SK-N-SH (cell line): ENCODE measurements at regions not wholly inside any gene's neighbourhood (a gene's known extent, or its start where the extent isn't known, plus 50 kb on each side); places are given as distances from the start of the nearest gene placed in this dataset.

Source experiments
- CTCF ChIA-PET: fragments of 300-600, 350-600 bp; formaldehyde crosslinking; extraction: SDS; loops from one replicate; lab custom pipeline; 2021; lab: Yijun Ruan, JAX
- POLR2A ChIA-PET: fragments of 350-600 bp; sonication (Branson Sonifier 250); formaldehyde crosslinking; extraction: SDS; loops from one replicate; lab custom pipeline; 2020; ENCODE audit warnings: antibody characterized with exemption, inconsistent platforms; lab: Yijun Ruan, JAX
- DNase-seq: peaks from one replicate; pipeline ENCODE4 v3.0.0; 2012
- H2AFZ ChIP-seq: fragments of 200-600 bp; sonication (generic); 2 replicates; pipeline ENCODE4 v1.8.1; 2016; ENCODE audit warnings: antibody characterized with exemption, mild to moderate bottlenecking, low read depth
- H3F3A ChIP-seq: fragments of 200-600 bp; sonication (generic); replicated peaks from 2 replicates; pipeline ENCODE3; 2016; ENCODE audit warnings: antibody characterized with exemption, mild to moderate bottlenecking; ENCODE audit not compliant: insufficient read depth
- H3K27ac ChIP-seq, 2 experiments: fragments of 200-500 bp in 1 of 2; fragments of 200-600 bp in 1 of 2; sonication (Bioruptor generic) in 1 of 2; sonication (generic), shearing (Covaris generic) in 1 of 2; 2 replicates each; pipeline versions ENCODE4 v1.5.1 to v1.6.1; 2014 to 2016; ENCODE audit warnings: low read depth in 2 of 2, inconsistent platforms in 1 of 2, low read length in 1 of 2, mild to moderate bottlenecking in 1 of 2, mixed read lengths in 1 of 2
- H3K27me3 ChIP-seq: fragments of 200-600 bp; sonication (generic), shearing (Covaris generic); 2 replicates; pipeline ENCODE4 v1.6.1; 2016; ENCODE audit warnings: mixed run types; ENCODE audit not compliant: insufficient read depth
- H3K36me3 ChIP-seq, 2 experiments: fragments of 200-500 bp in 1 of 2; fragments of 200-600 bp in 1 of 2; sonication (Bioruptor generic) in 1 of 2; sonication (generic) in 1 of 2; replicated peaks in 1 of 2; 2 replicates each; pipeline versions ENCODE3 to v1.5.1; 2014 to 2016; ENCODE audit warnings: low read length in 1 of 2, mild to moderate bottlenecking in 1 of 2; ENCODE audit not compliant: insufficient read depth in 2 of 2, control insufficient read depth in 1 of 2
- H3K4me1 ChIP-seq, 2 experiments: fragments of 200-500 bp in 1 of 2; fragments of 200-600 bp in 1 of 2; sonication (Bioruptor generic) in 1 of 2; sonication (generic), shearing (Covaris generic) in 1 of 2; 2 replicates each; pipeline versions ENCODE4 v1.5.1 to v1.6.1; 2014 to 2016; ENCODE audit warnings: low read depth in 1 of 2, low read length in 1 of 2, mixed run types in 1 of 2; ENCODE audit not compliant: insufficient read depth in 2 of 2, control insufficient read depth in 1 of 2
- H3K4me2 ChIP-seq: fragments of 200-600 bp; sonication (generic), shearing (Covaris generic); 2 replicates; pipeline ENCODE4 v1.6.1; 2017; ENCODE audit warnings: mixed run types
- H3K4me3 ChIP-seq, 2 experiments: fragments of 200-500 bp in 1 of 2; fragments of 200-600 bp in 1 of 2; sonication (Bioruptor generic) in 1 of 2; sonication (generic), shearing (Covaris generic) in 1 of 2; 2 replicates each; pipeline versions ENCODE4 v1.5.1 to v1.8.1; 2014 to 2016; ENCODE audit warnings: low read depth in 2 of 2, inconsistent platforms in 1 of 2, low read length in 1 of 2, mild to moderate bottlenecking in 1 of 2, mixed read lengths in 1 of 2, moderate library complexity in 1 of 2
- H3K79me2 ChIP-seq: fragments of 200-600 bp; sonication (generic); 2 replicates; pipeline ENCODE4 v1.8.1; 2017; ENCODE audit warnings: mild to moderate bottlenecking; ENCODE audit not compliant: insufficient read depth
- H3K9ac ChIP-seq: fragments of 200-600 bp; sonication (generic); 2 replicates; pipeline ENCODE4 v1.6.1; 2017; ENCODE audit warnings: mixed run types
- H3K9me2 ChIP-seq: fragments of 200-600 bp; sonication (generic); 2 replicates; pipeline ENCODE4 v1.6.1; 2017; ENCODE audit warnings: mixed run types
- H3K9me3 ChIP-seq: fragments of 200-600 bp; sonication (generic); 2 replicates; pipeline ENCODE4 v1.6.1; 2017; ENCODE audit warnings: mixed run types, mild to moderate bottlenecking, moderate library complexity
- H4K20me1 ChIP-seq: fragments of 200-600 bp; sonication (generic); 2 replicates; pipeline ENCODE4 v1.6.1; 2017; ENCODE audit warnings: mild to moderate bottlenecking, mixed run types; ENCODE audit not compliant: insufficient read depth
- CTCF ChIP-seq: fragments of 200-600 bp; sonication (generic); IDR thresholded peaks from 2 replicates; pipeline ENCODE4 v1.6.1; 2017; ENCODE audit warnings: antibody characterized with exemption, mild to moderate bottlenecking, moderate library complexity
- EP300 ChIP-seq, 2 experiments: IDR thresholded peaks; 2 replicates each; pipeline versions ENCODE4 v1.4.0 to v1.6.1; 2012; ENCODE audit warnings: borderline replicate concordance in 1 of 2, low read depth in 1 of 2, low read length in 1 of 2
- FOSL2 ChIP-seq: IDR thresholded peaks from 2 replicates; pipeline ENCODE4 v1.4.0; 2012; ENCODE audit warnings: low read depth, mild to moderate bottlenecking, moderate library complexity, borderline replicate concordance
- GATA2 ChIP-seq: sonication (generic); formaldehyde crosslinking; IDR thresholded peaks from 2 replicates; pipeline ENCODE4 v1.5.0; 2020; ENCODE audit warnings: mild to moderate bottlenecking, missing genetic modification reagents
- IRF3 ChIP-seq: fragments of 150-350 bp; IDR thresholded peaks from 2 replicates; pipeline ENCODE4 v1.6.1; 2016; ENCODE audit warnings: mild to moderate bottlenecking, low read depth, low read length
- NRF1 ChIP-seq: IDR thresholded peaks from 2 replicates; pipeline ENCODE4 v1.6.1; 2012; ENCODE audit warnings: low read depth, mild to moderate bottlenecking, low read length
- PBX3 ChIP-seq: IDR thresholded peaks from 2 replicates; pipeline ENCODE4; 2012
- POLR2AphosphoS5 ChIP-seq: IDR thresholded peaks from 2 replicates; pipeline ENCODE4 v1.6.1; 2012; ENCODE audit warnings: low read depth, low read length
- RAD21 ChIP-seq: IDR thresholded peaks from 2 replicates; pipeline ENCODE4 v1.6.1; 2012; ENCODE audit warnings: mild to moderate bottlenecking, low read length
- RCOR1 ChIP-seq: fragments of 150-350 bp; IDR thresholded peaks from 2 replicates; pipeline ENCODE4 v1.6.1; 2017; ENCODE audit warnings: antibody characterized with exemption, low read length
- REST ChIP-seq: IDR thresholded peaks from 2 replicates; pipeline ENCODE4 v1.6.1; 2012; ENCODE audit warnings: mild to moderate bottlenecking, low read depth, low read length, moderate library complexity
- RFX5 ChIP-seq: IDR thresholded peaks from 2 replicates; pipeline ENCODE4 v1.6.1; 2012; ENCODE audit warnings: mild to moderate bottlenecking, improper control_type of control experiment, low read length
- RXRA ChIP-seq: IDR thresholded peaks from 2 replicates; pipeline ENCODE4 v1.4.0; 2012; ENCODE audit warnings: low read depth, mild to moderate bottlenecking, borderline replicate concordance
- SIN3A ChIP-seq: IDR thresholded peaks from 2 replicates; pipeline ENCODE4 v1.6.1; 2012; ENCODE audit warnings: low read depth, mild to moderate bottlenecking, low read length, moderate library complexity, borderline replicate concordance
- USF1 ChIP-seq: IDR thresholded peaks from 2 replicates; pipeline ENCODE4 v1.4.0; 2012; ENCODE audit warnings: low read depth, borderline replicate concordance
- WGBS: methylation state at CpG from one replicate; pipeline ENCODE4 v1.1.6; 2017; ENCODE audit warnings: low lambda C conversion rate; 5-methylcytosine and 5-hydroxymethylcytosine counted together

- Histone ChIP-seq H3K4me2 (no peak overlapping the region), H4K20me1 (no peaks in the 10 kb centered on the region)
- 47% methylated on average over 8 of the region's 8 CpGs for WGBS
Measured at GRCh38 chr4:25552580-25553271, 102.9 kb upstream of the SLC34A2 start.

GRCh38 chr4:25559508-25559907 is 96.1 kb upstream of the SLC34A2 start:
- DNase-seq, result no peak
- H2AFZ ChIP-seq, result no peak overlapping the region
- no peaks in the 10 kb centered on the region for H3K9me3 ChIP-seq
- no peaks in the 10 kb centered on the region; the same call in 1 of the 2 replicates for H3K27me3 ChIP-seq
- CTCF ChIA-PET, result interaction anchor here (1.9 kb wide), 1 partner anchor 208 kb away, joined by 4 read pairs; no protein-coding TSS in a partner anchor
- no peak overlapping the region for H3K4me3 ChIP-seq
- H3K9ac ChIP-seq, result no peak overlapping the region
- H3K9me2 ChIP-seq, result no peaks in the 10 kb centered on the region
- 46% methylated on average over 4 of the region's 4 CpGs for WGBS
- no peaks in the 10 kb centered on the region for H3K4me1 ChIP-seq
- H3K27ac ChIP-seq, result no peak overlapping the region
- POLR2A ChIA-PET, result no interaction called here
- H3K36me3 ChIP-seq, result no peaks in the 10 kb centered on the region
- H3K79me2 ChIP-seq, result no peaks in the 10 kb centered on the region
- no peak overlapping the region for H3K4me2 ChIP-seq
- no peaks in the 10 kb centered on the region for H4K20me1 ChIP-seq
- H3F3A ChIP-seq, result no peaks in the 10 kb centered on the region
- TF ChIP-seq CTCF (no peak), SIN3A (no peak), RXRA (no peak), RCOR1 (no peak), REST (no peak), GATA2 (CRISPR knock-in tag) (no peak), IRF3 (no peak), POLR2AphosphoS5 (no peak), EP300 (IDR thresholded peaks at IDR 0.05; ENCODE audit: borderline replicate concordance in 1 of 2, low read depth in 1 of 2, low read length in 1 of 2) (no peak), USF1 (no peak), PBX3 (no peak), RFX5 (no peak), RAD21 (no peak)

More at GRCh38 chr4:25552580-25553271, 102.9 kb upstream of the SLC34A2 start:
- Histone ChIP-seq H3K36me3 (no peaks in the 10 kb centered on the region), H3K79me2 (no peaks in the 10 kb centered on the region), H3K4me1 (no peaks in the 10 kb centered on the region), H3K27ac (no peak overlapping the region), H3F3A (no peaks in the 10 kb centered on the region), H3K9me2 (no peaks in the 10 kb centered on the region), H2AFZ (no peak overlapping the region), H3K9me3 (no peaks in the 10 kb centered on the region), H3K9ac (no peak overlapping the region), H3K27me3 (no peaks in the 10 kb centered on the region; the same call in 1 of the 2 replicates), H3K4me3 (no peak overlapping the region)
- POLR2A ChIA-PET, result no interaction called here
- DNase-seq, result no peak
- CTCF ChIA-PET, result interaction anchor here (1.2 kb wide), 1 partner anchor 14 kb away, joined by 3 read pairs; no protein-coding TSS in a partner anchor
- TF ChIP-seq NRF1, result no peak
- TF ChIP-seq FOSL2, result no peak
- no peak for TF ChIP-seq USF1
- TF ChIP-seq RFX5, result no peak
- TF ChIP-seq SIN3A, result no peak
- no peak for TF ChIP-seq RAD21
